ENCODE measurements at regions not wholly inside any gene's neighbourhood (a gene's known extent, or its start where the extent isn't known, plus 50 kb on each side); places are given as distances from the start of the nearest gene placed in this dataset.

DNA sequence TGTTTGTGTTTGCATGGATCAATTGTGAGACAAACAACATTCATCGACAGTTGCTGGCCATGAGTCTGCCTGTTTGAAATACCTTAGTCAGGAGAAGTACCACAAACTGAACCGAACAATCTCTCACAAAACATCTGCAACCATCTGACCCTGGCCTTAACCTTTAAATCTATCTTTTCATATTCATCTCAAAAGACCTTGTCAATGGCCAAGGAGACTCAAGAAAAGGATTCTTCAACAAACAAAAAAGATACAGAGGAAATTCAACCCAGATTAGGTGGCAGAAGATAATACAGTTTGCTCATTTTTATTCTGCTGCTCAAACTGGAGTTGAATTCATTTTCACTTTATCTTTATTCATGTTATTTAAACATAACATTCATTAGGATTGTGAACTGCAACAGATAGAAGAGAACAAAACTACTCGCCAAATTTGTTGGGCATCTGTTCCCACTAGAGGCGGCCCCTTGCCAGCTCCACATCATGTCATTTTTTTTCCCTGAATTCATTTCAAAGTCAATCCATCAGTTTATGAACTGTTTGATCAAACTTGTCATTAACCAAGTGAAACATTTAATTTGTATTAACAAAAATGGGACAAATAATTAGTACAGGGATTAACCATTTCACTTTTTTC, 152.3 kb upstream of the OTX2 start:
- no peak for DNase-seq (ENCODE audit: extremely low read depth, insufficient read length)

DNA sequence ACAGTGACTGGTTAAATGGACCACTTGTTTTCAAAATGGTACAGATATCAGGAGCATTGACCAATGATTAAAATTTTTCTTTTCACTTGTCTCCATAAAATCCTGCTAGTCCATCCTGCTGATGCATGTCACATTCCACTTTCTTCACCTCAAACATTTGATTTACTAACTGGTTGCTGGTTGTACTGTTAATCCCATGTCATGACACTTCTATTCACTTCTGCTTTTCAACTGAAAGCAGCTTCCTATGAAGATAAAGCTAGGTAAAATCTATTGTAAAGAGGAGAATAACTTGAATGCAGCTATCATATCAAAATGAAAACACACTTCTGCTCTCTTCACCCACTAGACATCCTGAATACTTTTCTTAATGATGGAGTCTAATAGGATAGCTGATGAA, 149.6 kb upstream of the OTX2 start:
- no peak overlapping the region for H3K4me3 ChIP-seq (replicated peaks; ENCODE audit: low read depth, low read length)
- no peaks in the 10 kb centered on the region for H3K36me3 ChIP-seq (ENCODE audit: control insufficient read depth, insufficient read depth, low read length)
- no peak for DNase-seq (ENCODE audit: extremely low read depth, insufficient read length)
- TF ChIP-seq, protein P1, sequence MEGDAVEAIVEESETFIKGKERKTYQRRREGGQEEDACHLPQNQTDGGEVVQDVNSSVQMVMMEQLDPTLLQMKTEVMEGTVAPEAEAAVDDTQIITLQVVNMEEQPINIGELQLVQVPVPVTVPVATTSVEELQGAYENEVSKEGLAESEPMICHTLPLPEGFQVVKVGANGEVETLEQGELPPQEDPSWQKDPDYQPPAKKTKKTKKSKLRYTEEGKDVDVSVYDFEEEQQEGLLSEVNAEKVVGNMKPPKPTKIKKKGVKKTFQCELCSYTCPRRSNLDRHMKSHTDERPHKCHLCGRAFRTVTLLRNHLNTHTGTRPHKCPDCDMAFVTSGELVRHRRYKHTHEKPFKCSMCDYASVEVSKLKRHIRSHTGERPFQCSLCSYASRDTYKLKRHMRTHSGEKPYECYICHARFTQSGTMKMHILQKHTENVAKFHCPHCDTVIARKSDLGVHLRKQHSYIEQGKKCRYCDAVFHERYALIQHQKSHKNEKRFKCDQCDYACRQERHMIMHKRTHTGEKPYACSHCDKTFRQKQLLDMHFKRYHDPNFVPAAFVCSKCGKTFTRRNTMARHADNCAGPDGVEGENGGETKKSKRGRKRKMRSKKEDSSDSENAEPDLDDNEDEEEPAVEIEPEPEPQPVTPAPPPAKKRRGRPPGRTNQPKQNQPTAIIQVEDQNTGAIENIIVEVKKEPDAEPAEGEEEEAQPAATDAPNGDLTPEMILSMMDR (IDR thresholded peaks at IDR 0.05; ENCODE audit: insufficient read depth, low read length, poor library complexity, severe bottlenecking) = no peak
- H3K27me3 ChIP-seq (replicated peaks; ENCODE audit: control insufficient read depth, insufficient read depth, low read length) = no peaks in the 10 kb centered on the region

More for the DNA sequence above, 152.3 kb upstream of the OTX2 start:
- no peaks in the 10 kb centered on the region for H3K36me3 ChIP-seq (ENCODE audit: control insufficient read depth, insufficient read depth, low read length)
- H3K27me3 ChIP-seq (replicated peaks; ENCODE audit: control insufficient read depth, insufficient read depth, low read length) = no peaks in the 10 kb centered on the region; the same call in 1 of the 2 replicates
- TF ChIP-seq, protein P1 (IDR thresholded peaks at IDR 0.05; ENCODE audit: insufficient read depth, low read length, poor library complexity, severe bottlenecking) = no peak
- H3K4me3 ChIP-seq (replicated peaks; ENCODE audit: low read depth, low read length) = no peak overlapping the region

DNA sequence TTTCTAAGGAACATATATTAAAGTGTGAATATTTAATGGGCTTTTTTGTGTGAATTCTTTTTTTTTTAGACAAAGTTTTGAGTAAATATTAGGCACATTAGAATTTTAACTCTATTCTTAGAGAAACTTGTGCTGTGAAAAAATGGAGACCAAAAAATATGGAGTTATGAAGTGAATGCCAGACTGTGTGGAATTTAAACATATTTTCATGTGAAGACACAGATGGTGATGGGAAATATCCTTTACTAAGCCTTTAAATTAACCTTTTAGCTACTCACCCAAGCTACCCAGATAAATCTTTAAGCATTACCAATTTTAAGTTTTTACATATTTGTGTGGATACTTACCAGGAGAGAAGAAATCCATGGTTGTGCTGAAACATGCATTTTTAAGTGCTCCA, 148.8 kb upstream of the OTX2 start:
- DNase-seq (ENCODE audit: extremely low read depth, insufficient read length) = no peak
- no peaks in the 10 kb centered on the region for H3K27me3 ChIP-seq (replicated peaks; ENCODE audit: control insufficient read depth, insufficient read depth, low read length)
- no peak overlapping the region for H3K4me3 ChIP-seq (replicated peaks; ENCODE audit: low read depth, low read length)
- TF ChIP-seq, protein P1 (IDR thresholded peaks at IDR 0.05; ENCODE audit: insufficient read depth, low read length, poor library complexity, severe bottlenecking) = no peak
- H3K36me3 ChIP-seq (ENCODE audit: control insufficient read depth, insufficient read depth, low read length) = no peaks in the 10 kb centered on the region

DNA sequence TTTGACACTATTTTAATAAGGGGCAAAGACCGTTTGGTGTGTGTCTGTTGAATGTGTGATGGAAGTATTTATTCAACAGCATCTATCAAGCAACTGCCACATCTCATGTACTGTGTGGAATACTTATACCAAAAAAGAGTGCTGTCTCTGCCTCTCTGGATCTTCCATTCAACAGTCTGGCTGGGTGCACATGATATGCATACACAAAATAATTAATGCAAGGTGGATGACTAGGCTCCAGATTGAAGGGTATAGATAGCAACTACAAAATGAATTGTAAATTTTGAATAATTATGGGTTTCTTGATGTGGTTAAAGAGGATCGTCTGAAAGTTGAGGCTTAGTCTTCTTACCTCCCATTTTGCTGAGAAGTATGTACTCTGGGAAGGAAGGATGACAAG, 145.9 kb upstream of the OTX2 start:
- DNase-seq (ENCODE audit: extremely low read depth, insufficient read length) = no peak
- TF ChIP-seq, protein P1 (IDR thresholded peaks at IDR 0.05; ENCODE audit: insufficient read depth, low read length, poor library complexity, severe bottlenecking) = no peak
- Histone ChIP-seq H3K27me3 (replicated peaks; ENCODE audit: control insufficient read depth, insufficient read depth, low read length) (no peaks in the 10 kb centered on the region), H3K4me3 (replicated peaks; ENCODE audit: low read depth, low read length) (no peak overlapping the region), H3K36me3 (ENCODE audit: control insufficient read depth, insufficient read depth, low read length) (no peaks in the 10 kb centered on the region)

DNA sequence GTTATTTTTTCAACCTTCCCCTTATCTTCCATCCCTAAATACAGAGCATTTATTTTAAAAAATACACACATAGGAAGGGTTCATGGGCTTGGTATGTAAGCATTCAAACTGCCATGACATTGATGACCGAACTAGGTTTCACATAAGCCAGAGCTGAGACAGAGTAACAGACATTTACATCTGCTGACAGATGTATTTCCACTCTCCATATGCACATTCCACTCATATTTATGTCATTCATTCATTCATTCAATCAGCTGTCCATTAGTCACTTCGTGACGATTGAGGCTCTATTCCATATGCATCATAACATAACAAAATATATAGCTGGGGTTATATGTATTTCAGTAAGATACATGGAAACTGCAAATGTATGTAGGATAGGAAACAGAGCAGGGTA, 145.5 kb upstream of the OTX2 start:
- Histone ChIP-seq H3K36me3 (ENCODE audit: control insufficient read depth, insufficient read depth, low read length) (no peaks in the 10 kb centered on the region), H3K27me3 (replicated peaks; ENCODE audit: control insufficient read depth, insufficient read depth, low read length) (no peaks in the 10 kb centered on the region), H3K4me3 (replicated peaks; ENCODE audit: low read depth, low read length) (no peak overlapping the region)
- no peak for DNase-seq (ENCODE audit: extremely low read depth, insufficient read length)
- TF ChIP-seq, protein P1 (IDR thresholded peaks at IDR 0.05; ENCODE audit: insufficient read depth, low read length, poor library complexity, severe bottlenecking) = no peak

DNA sequence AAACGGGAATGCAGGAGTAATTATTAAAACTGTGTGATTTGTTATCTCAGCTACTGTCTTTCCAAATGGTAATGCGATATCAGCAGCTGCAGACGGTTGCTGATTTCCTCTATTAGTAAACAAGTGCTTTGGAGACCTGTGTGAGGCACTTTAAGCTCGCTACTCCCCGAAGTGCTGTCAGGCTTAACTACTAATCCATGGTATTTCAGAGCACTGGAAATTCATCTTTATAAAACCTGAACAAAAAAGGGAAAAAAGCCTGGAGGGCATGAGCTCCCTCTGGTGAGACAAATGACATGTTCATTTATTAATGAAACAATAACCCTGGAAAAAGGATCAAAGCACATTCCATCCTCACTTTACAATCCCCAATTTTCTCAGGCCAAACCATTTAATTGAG, 143.6 kb upstream of the OTX2 start:
- H3K4me3 ChIP-seq (replicated peaks; ENCODE audit: low read depth, low read length) = no peak overlapping the region
- no peaks in the 10 kb centered on the region for H3K36me3 ChIP-seq (ENCODE audit: control insufficient read depth, insufficient read depth, low read length)
- TF ChIP-seq, protein P1 (IDR thresholded peaks at IDR 0.05; ENCODE audit: insufficient read depth, low read length, poor library complexity, severe bottlenecking) = no peak
- DNase-seq (ENCODE audit: extremely low read depth, insufficient read length) = no peak
- H3K27me3 ChIP-seq (replicated peaks; ENCODE audit: control insufficient read depth, insufficient read depth, low read length) = no peaks in the 10 kb centered on the region; the same call in 1 of the 2 replicates

Measured in GM06990 (cell line).